ENCODE measurements at regions not wholly inside any gene's neighbourhood (a gene's known extent, or its start where the extent isn't known, plus 50 kb on each side); places are given as distances from the start of the nearest gene placed in this dataset.

DNA sequence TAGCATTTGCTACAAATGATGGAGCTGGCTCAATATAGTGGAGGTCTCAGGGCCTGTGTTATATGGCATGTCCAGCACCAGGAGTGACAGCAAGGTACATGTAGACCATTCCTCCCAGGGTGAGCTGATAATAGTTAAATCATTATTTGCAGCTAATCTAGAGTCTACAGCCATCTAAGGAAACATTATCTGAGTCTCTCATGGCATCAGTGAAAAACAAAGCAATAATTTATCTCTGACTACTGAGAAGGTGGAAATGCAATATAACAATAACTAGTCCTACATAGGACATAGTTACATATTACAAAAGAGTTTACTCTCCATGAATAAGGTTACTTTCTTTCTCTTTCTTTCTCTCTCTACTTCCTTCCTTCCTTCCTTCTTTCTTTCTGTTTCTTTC, 143.4 kb upstream of the KCNK2 start (continued):
- TF ChIP-seq MEF2D (CRISPR knock-in tag; IDR thresholded peaks at IDR 0.05) = no peak
- TF ChIP-seq, protein P1, sequence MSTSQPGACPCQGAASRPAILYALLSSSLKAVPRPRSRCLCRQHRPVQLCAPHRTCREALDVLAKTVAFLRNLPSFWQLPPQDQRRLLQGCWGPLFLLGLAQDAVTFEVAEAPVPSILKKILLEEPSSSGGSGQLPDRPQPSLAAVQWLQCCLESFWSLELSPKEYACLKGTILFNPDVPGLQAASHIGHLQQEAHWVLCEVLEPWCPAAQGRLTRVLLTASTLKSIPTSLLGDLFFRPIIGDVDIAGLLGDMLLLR (CRISPR knock-in tag; IDR thresholded peaks at IDR 0.05) = no peak
- TF ChIP-seq ZNF121 (CRISPR knock-in tag; IDR thresholded peaks at IDR 0.05) = no peak
- TF ChIP-seq NFRKB (IDR thresholded peaks at IDR 0.05) = no peak
- TF ChIP-seq GFI1 (CRISPR knock-in tag; IDR thresholded peaks at IDR 0.05; ENCODE audit: borderline replicate concordance) = no peak
- TF ChIP-seq, protein P2, sequence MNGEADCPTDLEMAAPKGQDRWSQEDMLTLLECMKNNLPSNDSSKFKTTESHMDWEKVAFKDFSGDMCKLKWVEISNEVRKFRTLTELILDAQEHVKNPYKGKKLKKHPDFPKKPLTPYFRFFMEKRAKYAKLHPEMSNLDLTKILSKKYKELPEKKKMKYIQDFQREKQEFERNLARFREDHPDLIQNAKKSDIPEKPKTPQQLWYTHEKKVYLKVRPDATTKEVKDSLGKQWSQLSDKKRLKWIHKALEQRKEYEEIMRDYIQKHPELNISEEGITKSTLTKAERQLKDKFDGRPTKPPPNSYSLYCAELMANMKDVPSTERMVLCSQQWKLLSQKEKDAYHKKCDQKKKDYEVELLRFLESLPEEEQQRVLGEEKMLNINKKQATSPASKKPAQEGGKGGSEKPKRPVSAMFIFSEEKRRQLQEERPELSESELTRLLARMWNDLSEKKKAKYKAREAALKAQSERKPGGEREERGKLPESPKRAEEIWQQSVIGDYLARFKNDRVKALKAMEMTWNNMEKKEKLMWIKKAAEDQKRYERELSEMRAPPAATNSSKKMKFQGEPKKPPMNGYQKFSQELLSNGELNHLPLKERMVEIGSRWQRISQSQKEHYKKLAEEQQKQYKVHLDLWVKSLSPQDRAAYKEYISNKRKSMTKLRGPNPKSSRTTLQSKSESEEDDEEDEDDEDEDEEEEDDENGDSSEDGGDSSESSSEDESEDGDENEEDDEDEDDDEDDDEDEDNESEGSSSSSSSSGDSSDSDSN (CRISPR knock-in tag; IDR thresholded peaks at IDR 0.05) = no peak
- no peak for TF ChIP-seq RXRA (CRISPR knock-in tag; IDR thresholded peaks at IDR 0.05)
- TF ChIP-seq NR2F2 (IDR thresholded peaks at IDR 0.05; ENCODE audit: borderline replicate concordance, low read depth) = no peak
- TF ChIP-seq MAF1 (CRISPR knock-in tag; IDR thresholded peaks at IDR 0.05; ENCODE audit: borderline replicate concordance) = no peak
- TF ChIP-seq, protein P3, sequence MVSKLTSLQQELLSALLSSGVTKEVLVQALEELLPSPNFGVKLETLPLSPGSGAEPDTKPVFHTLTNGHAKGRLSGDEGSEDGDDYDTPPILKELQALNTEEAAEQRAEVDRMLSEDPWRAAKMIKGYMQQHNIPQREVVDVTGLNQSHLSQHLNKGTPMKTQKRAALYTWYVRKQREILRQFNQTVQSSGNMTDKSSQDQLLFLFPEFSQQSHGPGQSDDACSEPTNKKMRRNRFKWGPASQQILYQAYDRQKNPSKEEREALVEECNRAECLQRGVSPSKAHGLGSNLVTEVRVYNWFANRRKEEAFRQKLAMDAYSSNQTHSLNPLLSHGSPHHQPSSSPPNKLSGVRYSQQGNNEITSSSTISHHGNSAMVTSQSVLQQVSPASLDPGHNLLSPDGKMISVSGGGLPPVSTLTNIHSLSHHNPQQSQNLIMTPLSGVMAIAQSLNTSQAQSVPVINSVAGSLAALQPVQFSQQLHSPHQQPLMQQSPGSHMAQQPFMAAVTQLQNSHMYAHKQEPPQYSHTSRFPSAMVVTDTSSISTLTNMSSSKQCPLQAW (CRISPR knock-in tag; IDR thresholded peaks at IDR 0.05) = no peak
- no peak for TF ChIP-seq ZNF251 (CRISPR knock-in tag; IDR thresholded peaks at IDR 0.05)

DNA sequence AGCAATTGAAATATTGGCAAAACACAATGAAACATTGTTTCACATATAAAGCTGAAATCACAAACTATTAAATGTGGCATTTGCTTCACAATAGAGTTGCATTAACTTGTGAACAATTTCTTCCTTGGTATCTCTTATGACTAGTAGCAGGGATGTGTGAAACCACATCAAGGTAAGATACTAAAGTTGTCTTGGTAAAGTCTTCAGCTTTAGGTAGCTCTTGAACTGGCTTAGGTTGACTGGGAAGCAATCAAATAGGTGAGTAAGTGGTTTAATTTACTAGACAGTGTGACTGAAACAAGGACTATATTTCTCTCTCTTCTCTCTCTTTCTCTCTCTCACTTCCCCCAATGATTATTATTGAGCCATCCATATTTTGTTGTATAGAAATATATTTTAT, 141.5 kb upstream of the KCNK2 start:
- intact Hi-C loops (cut with micrococcal nuclease; ENCODE audit: unreplicated experiment) = no loop called here
- no peak for FAIRE-seq
- ChIA-PET CTCF (ENCODE audit: low intra/inter-chr PET ratio, low total read pairs) (no interaction called here), POLR2A (no interaction called here)
- H3K4me3 ChIP-seq (replicated peaks in 1 of 3; ENCODE audit: insufficient read depth in 1 of 3, low read depth in 2 of 3, low read length in 3 of 3) = no peak overlapping the region
- H3K9ac ChIP-seq (ENCODE audit: insufficient read depth, low read depth, low read length) = no peak overlapping the region
- H3K27me3 ChIP-seq (ENCODE audit: control insufficient read depth in 1 of 2, insufficient read depth in 2 of 2, low read length in 2 of 2) = no peaks in the 10 kb centered on the region
- H4K20me1 ChIP-seq (ENCODE audit: insufficient read depth, low read length) = no peaks in the 10 kb centered on the region
- BruUV-seq (replicated peaks) = no TSS peak
- H3K4me1 ChIP-seq (ENCODE audit: insufficient read depth, low read length) = no peaks in the 10 kb centered on the region
- H2AFZ ChIP-seq (ENCODE audit: low read length) = no peak overlapping the region
- no peak overlapping the region for H3K27ac ChIP-seq (ENCODE audit: extremely low read length, insufficient read depth, low read length)
- no peaks in the 10 kb centered on the region for H3K79me2 ChIP-seq (ENCODE audit: insufficient read depth, low read length)
- no peaks in the 10 kb centered on the region for H3K36me3 ChIP-seq (replicated peaks in 1 of 2; ENCODE audit: control insufficient read depth in 1 of 2, insufficient read depth in 2 of 2, low read length in 2 of 2)
- no peaks in the 10 kb centered on the region for H3K9me3 ChIP-seq (ENCODE audit: low read length)
- ATAC-seq = no peak
- in situ Hi-C loops (cut with HindIII; ENCODE audit: extremely low pct_ligation_motif_present, low pct_unique_long_range_greater_than_20kb) = no loop called here
- no peak for DNase-seq (ENCODE audit: low spot score)
- H3K4me2 ChIP-seq (ENCODE audit: low read depth, low read length) = no peak overlapping the region
- TF ChIP-seq ZNF703 (CRISPR knock-in tag; IDR thresholded peaks at IDR 0.05; ENCODE audit: borderline replicate concordance) = no peak
- TF ChIP-seq, protein P4, sequence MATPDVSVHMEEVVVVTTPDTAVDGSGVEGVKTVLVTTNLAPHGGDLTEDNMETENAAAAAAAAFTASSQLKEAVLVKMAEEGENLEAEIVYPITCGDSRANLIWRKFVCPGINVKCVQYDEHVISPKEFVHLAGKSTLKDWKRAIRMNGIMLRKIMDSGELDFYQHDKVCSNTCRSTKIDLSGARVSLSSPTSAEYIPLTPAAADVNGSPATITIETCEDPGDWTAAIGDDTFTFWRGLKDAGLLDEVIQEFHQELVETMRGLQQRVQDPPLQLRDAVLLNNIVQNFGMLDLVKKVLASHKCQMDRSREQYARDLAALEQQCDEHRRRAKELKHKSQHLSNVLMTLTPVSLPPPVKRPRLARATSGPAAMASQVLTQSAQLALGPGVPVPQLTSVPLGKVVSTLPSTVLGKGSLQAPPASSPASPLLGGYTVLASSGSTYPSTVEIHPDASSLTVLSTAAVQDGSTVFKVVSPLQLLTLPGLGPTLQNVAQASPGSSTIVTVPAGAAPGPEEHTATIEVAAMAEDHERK (CRISPR knock-in tag; IDR thresholded peaks at IDR 0.05; ENCODE audit: low read depth) = no peak
- TF ChIP-seq, protein P5, sequence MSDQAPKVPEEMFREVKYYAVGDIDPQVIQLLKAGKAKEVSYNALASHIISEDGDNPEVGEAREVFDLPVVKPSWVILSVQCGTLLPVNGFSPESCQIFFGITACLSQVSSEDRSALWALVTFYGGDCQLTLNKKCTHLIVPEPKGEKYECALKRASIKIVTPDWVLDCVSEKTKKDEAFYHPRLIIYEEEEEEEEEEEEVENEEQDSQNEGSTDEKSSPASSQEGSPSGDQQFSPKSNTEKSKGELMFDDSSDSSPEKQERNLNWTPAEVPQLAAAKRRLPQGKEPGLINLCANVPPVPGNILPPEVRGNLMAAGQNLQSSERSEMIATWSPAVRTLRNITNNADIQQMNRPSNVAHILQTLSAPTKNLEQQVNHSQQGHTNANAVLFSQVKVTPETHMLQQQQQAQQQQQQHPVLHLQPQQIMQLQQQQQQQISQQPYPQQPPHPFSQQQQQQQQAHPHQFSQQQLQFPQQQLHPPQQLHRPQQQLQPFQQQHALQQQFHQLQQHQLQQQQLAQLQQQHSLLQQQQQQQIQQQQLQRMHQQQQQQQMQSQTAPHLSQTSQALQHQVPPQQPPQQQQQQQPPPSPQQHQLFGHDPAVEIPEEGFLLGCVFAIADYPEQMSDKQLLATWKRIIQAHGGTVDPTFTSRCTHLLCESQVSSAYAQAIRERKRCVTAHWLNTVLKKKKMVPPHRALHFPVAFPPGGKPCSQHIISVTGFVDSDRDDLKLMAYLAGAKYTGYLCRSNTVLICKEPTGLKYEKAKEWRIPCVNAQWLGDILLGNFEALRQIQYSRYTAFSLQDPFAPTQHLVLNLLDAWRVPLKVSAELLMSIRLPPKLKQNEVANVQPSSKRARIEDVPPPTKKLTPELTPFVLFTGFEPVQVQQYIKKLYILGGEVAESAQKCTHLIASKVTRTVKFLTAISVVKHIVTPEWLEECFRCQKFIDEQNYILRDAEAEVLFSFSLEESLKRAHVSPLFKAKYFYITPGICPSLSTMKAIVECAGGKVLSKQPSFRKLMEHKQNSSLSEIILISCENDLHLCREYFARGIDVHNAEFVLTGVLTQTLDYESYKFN (CRISPR knock-in tag; conservative IDR thresholded peaks at IDR 0.05) = no peak
- no peak for TF ChIP-seq SALL2 (CRISPR knock-in tag; IDR thresholded peaks at IDR 0.05)
- TF ChIP-seq TEAD2 (CRISPR knock-in tag; IDR thresholded peaks at IDR 0.05) = no peak

Measured in HepG2 (cell line).